ENCODE measurements at regions not wholly inside any gene's neighbourhood (a gene's known extent, or its start where the extent isn't known, plus 50 kb on each side); places are given as distances from the start of the nearest gene placed in this dataset.

- TF ChIP-seq CHD2 (IDR thresholded peaks at IDR 0.05; ENCODE audit: borderline replicate concordance, low read depth, low read length) (no peak), FOXM1 (IDR thresholded peaks at IDR 0.05; ENCODE audit: low read depth, low read length) (no peak)
Observed at GRCh38 chr3:110099711-110100110, 762.4 kb upstream of the DPPA4 start.

All from GM12878 (cell line).